AML-193 (cell line): ENCODE measurements at regions not wholly inside any gene's neighbourhood (a gene's known extent, or its start where the extent isn't known, plus 50 kb on each side); places are given as distances from the start of the nearest gene placed in this dataset.

Source experiments
- DNase-seq, 2 experiments: peaks; one replicate each; lab custom pipeline; 2025; lab: John Stamatoyannopoulos, UW

DNA sequence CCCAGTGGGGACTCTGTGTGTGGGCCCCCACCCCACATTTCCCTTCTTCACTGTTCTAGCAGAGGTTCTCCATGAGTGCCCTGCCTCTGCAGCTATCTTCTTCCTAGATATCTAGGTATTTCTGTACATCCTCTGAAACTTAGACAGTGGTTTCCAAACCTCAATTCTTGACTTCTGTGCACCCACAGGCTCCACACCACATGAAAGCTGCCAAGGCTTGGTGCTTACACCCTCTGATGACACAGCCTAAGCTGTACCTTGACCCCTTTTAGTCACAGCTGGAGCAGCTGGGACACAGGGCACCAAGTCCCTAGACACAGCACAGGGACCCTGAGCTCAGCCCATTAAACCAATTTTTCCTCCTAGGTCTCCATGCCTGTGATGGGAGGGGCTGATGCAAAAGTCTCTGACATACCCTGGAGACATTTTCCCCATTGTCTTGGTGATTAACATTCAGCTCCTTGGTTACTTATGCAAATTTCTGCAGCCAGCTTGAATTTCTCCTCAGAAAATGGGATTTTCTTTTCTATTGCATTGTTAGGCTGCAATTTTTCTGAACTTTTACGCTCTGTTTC is 304.5 kb downstream of the OTOL1 start:
- no peak for DNase-seq

DNA sequence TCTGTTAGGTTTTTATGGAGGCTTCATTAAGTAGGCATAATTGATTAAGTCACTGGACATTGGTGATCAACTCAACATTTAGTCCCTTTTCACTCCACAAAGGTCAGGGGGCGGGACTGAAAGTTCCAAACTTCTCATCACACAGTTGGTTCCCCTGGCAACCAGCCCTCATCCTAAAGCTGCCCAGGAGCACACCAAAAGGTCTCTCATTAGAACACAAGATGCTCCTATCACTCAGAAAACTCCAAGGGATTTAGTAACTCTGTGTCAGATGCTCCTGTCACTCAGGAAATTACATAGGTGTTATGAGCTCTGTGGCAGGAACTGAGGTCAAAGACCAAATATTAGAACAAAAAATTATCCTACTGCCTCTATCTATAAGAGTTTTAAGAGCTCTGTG is 321.5 kb downstream of the OTOL1 start:
- no peak for DNase-seq

DNA sequence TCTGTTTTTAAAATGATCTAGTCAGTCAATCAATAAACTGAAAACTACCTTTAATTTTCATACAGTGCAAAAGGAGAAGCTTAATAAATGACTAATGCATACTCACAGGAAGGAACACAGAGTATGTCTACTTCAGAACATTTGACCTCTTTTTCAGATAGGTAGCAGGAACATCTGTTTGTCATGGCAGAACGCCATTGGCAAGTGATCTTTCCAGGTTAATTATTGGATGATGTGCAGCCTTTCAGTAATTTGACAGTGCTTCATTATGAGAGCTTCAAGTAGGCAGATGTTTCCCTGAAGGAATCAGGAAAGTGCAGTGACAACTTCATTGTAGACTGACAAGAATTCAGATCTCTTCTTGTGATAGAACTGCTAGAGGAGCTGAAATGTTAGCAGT is 325.0 kb downstream of the OTOL1 start:
- DNase-seq, result no peak

DNA sequence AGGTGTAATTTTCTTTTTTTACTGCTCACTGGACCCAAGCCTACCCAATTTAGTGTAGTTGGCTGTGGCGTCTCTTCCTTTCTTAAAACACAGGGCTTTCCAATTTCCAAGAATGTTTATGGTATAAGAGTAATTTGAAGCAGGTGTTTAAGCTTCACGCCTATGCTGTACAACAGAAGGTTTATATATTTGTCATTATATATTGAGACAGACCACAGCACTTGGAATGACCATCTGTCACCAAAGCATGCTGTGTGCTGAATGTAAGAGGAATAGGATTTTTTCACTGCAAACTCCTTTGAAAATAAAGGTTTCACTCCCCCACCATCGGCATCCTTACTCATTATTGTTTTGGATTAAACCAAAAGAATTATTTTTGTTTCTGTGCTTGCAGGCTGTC is 325.7 kb downstream of the OTOL1 start:
- no peak for DNase-seq

- no peak for DNase-seq
Measured at GRCh38 chr3:161823910-161824309, 327.3 kb downstream of the OTOL1 start.

DNA sequence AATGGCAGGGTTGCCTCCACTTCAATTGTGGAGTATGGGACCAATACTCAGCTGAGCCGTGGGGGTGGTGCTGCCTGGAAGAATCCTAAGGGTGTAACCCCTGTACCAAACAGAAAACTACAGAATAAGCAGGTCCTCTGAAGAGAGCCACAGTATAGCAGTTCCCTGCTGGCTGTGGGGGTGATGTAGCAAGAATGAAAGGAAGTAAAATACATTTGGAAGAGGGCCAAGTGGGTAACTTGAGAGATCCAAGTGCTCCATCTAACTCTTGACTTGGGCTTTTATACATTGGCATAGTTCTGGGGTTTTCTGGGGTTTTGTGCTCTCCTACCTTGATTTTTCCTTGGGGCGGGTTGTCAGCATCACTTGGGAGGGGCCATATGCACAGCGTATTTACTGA is 341.4 kb downstream of the OTOL1 start:
- DNase-seq, result no peak

DNA sequence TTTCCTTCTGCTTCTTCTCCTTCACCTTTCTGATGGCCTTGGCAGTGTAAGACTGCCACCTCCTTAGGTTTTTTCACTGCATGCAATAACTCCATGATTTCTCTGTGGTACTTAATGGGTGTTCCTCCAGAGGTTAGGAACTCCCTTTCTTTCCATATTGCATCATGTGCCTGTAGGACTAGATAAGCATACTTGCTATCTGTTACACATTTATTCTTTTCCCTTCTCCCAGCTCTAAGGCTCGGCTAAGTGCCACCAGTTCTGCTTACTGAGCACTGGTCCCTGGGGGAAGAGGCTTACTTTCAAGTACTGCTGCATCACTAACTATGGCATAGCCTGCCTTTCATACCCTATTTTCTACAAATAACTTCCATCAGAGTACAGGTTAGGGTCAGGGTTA is 351.8 kb downstream of the OTOL1 start:
- no peak for DNase-seq

- peak; percentile 17 to 53 for DNase-seq
Measured at GRCh38 chr3:161851941-161852566, 355.4 kb downstream of the OTOL1 start.

DNA sequence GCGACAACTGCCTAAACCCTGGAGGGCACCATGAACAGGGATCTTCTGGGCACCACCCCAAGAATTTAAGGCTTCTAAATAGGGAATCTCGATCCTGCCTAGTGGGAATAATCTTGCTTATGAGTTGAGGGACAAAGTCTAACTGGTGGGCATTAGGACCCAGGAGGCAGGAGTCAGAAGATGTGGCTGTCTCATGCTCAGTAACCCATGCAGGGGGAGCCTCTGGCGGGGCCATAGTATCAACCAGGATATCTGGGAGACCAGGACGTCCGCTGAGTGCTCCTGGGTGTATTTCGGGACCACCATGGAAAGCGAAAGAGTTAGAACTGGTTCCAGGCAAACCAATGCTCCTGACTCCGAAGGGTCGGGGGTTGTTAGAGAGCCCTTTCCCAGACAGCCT is 356.1 kb downstream of the OTOL1 start:
- no peak for DNase-seq

- peak; percentile 3 to 27 for DNase-seq
Measured at GRCh38 chr3:161854232-161854771, 357.7 kb downstream of the OTOL1 start.

DNA sequence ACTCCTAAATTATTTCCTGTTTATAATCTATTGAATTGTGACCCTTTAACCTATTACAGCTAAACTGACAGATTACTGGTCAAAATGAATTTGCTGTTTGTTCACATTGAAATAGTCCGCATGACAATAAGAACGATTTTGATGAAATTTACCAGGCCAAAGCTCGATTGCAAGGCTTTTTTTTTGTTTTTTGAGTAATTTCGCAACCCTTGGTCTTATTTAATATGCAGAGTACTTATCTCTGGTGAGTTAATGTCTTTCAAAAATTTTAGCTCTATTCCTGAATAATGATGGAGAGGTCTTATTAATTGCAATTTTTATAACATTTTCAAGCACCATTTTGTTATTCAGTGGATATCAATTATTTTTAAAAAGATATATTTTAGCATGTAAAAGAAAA is 362.4 kb downstream of the OTOL1 start:
- DNase-seq, result no peak

DNA sequence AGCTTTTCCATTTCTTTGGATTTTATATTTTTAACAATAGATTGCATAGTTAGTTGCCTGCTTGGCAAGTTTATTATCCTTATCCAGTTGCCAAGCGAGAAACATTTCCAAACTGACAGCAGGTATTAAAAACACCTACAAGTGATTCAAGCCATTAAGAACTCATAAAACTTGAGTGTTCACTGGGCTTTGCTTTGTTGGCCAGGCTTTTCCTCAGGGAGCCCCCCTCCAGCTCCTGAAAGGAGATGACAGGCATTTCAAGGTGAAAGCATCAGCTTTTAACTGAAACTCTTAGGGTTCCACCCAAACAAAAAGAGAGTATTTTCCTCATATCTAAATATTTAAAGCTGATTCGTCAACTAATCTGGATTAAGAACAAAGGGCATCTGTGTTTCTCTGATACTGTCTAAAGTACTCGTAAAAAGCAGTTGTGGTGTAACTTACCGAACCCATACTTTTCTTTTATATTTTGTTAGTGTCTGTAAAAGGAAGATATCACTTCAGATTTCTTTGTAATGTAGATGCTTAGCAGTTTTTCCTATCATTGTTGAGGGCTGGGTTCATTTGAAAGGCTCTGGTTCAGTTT is 363.4 kb downstream of the OTOL1 start:
- no peak for DNase-seq

- no peak for DNase-seq
Measured at GRCh38 chr3:161863775-161864174, 367.2 kb downstream of the OTOL1 start.

- no peak for DNase-seq
Measured at GRCh38 chr3:161866176-161866575, 369.6 kb downstream of the OTOL1 start.

GRCh38 chr3:161875483-161875882 is 378.9 kb downstream of the OTOL1 start:
- no peak for DNase-seq

DNA sequence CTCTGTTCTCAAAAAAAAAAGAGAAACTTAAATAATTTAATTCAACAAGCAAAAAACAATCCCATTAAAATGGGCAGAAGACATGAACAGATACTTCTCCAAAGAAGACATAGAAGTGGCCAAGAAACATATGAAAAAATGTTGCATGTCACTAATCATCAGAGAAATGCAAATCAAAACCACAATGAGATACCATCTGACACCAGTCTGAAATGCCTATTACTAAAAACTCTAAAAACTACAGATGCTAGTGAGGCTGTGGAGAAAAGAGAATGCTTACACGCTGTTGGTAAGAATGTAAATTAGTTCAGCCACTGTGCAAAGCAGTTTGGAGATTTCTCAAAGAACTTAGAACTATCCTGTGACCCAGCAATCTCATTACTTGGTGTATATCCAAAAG is 382.9 kb downstream of the OTOL1 start:
- DNase-seq, result no peak

DNA sequence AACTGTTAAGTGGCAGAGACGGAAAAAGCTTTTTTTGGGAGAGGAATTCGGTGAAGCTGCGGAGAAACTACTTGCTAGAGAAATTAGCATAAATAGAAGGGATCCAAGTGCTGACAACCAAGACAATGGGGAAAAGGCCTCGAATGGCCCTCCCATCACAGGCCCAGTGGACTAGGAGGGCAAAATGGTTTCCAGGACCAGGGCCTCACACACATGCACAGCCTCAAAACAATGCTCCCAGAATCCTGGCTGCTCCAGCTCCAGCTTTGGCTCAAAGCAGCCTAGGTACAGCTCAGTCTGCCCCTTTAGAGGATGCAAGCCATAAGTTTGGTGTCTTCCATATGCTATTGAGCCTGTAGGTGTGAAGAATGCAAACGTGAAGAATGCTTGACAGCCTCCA is 388.2 kb downstream of the OTOL1 start:
- no peak for DNase-seq

- DNase-seq, result no peak
Measured at GRCh38 chr3:161890147-161890625, 393.6 kb downstream of the OTOL1 start.

GRCh38 chr3:161893972-161894371 is 397.4 kb downstream of the OTOL1 start:
- DNase-seq, result no peak

GRCh38 chr3:161894657-161895056 is 398.0 kb downstream of the OTOL1 start:
- DNase-seq, result no peak

- DNase-seq, result no peak
Measured at GRCh38 chr3:161905520-161906132, 409.0 kb downstream of the OTOL1 start.

- DNase-seq, result no peak
Measured at GRCh38 chr3:161913786-161914389, 417.3 kb downstream of the OTOL1 start.
